ENCODE measurements at regions not wholly inside any gene's neighbourhood (a gene's known extent, or its start where the extent isn't known, plus 50 kb on each side); places are given as distances from the start of the nearest gene placed in this dataset.

- no peak for DNase-seq
These were observed 163.3 kb upstream of the RALGAPA2 start for GRCh38 chr20:20875716-20876115.

- no peak for DNase-seq
These were observed 160.0 kb upstream of the RALGAPA2 start for GRCh38 chr20:20872428-20872827.

GRCh38 chr20:20869161-20869775 is 156.8 kb upstream of the RALGAPA2 start:
- no peak for DNase-seq

- peak; percentile 38 for DNase-seq
These were observed 152.1 kb upstream of the RALGAPA2 start for GRCh38 chr20:20864351-20865096.

- DNase-seq: peak; percentile 80
These were observed 147.8 kb upstream of the RALGAPA2 start for GRCh38 chr20:20860078-20860806.

GRCh38 chr20:20859510-20859909 is 147.1 kb upstream of the RALGAPA2 start:
- DNase-seq: no peak

- no peak for DNase-seq
These were observed 144.5 kb upstream of the RALGAPA2 start for GRCh38 chr20:20856956-20857355.

GRCh38 chr20:20856306-20856705 is 143.9 kb upstream of the RALGAPA2 start:
- DNase-seq: no peak

- DNase-seq: no peak
These were observed 138.9 kb upstream of the RALGAPA2 start for GRCh38 chr20:20851385-20851784.

- no peak for DNase-seq
These were observed 138.0 kb upstream of the RALGAPA2 start for GRCh38 chr20:20850407-20850806.

- DNase-seq: no peak
These were observed 136.7 kb upstream of the RALGAPA2 start for GRCh38 chr20:20849161-20849560.

GRCh38 chr20:20847814-20848213 is 135.4 kb upstream of the RALGAPA2 start:
- DNase-seq: no peak

- DNase-seq: no peak
These were observed 131.5 kb upstream of the RALGAPA2 start for GRCh38 chr20:20843982-20844381.

- no peak for DNase-seq
These were observed 127.3 kb upstream of the RALGAPA2 start for GRCh38 chr20:20839771-20840170.

GRCh38 chr20:20837574-20838021 is 125.2 kb upstream of the RALGAPA2 start:
- DNase-seq: peak; percentile 64

GRCh38 chr20:20836836-20837235 is 124.4 kb upstream of the RALGAPA2 start:
- no peak for DNase-seq

- no peak for DNase-seq
These were observed 123.5 kb upstream of the RALGAPA2 start for GRCh38 chr20:20835897-20836296.

- DNase-seq: no peak
These were observed 121.6 kb upstream of the RALGAPA2 start for GRCh38 chr20:20834008-20834407.

- DNase-seq: no peak
These were observed 120.3 kb upstream of the RALGAPA2 start for GRCh38 chr20:20832715-20833114.

- no peak for DNase-seq
These were observed 119.3 kb upstream of the RALGAPA2 start for GRCh38 chr20:20831794-20832193.

- no peak for DNase-seq
These were observed 117.2 kb upstream of the RALGAPA2 start for GRCh38 chr20:20829681-20830080.

GRCh38 chr20:20827992-20828597 is 115.7 kb upstream of the RALGAPA2 start:
- peak; percentile 14 for DNase-seq

- DNase-seq: peak; percentile 56
These were observed 112.6 kb upstream of the RALGAPA2 start for GRCh38 chr20:20824924-20825584.

Data from SHP77 treated with DMSO at 0.1 percent for 48 hours (cell line).